ENCODE measurements at regions not wholly inside any gene's neighbourhood (a gene's known extent, or its start where the extent isn't known, plus 50 kb on each side); places are given as distances from the start of the nearest gene placed in this dataset.

DNA sequence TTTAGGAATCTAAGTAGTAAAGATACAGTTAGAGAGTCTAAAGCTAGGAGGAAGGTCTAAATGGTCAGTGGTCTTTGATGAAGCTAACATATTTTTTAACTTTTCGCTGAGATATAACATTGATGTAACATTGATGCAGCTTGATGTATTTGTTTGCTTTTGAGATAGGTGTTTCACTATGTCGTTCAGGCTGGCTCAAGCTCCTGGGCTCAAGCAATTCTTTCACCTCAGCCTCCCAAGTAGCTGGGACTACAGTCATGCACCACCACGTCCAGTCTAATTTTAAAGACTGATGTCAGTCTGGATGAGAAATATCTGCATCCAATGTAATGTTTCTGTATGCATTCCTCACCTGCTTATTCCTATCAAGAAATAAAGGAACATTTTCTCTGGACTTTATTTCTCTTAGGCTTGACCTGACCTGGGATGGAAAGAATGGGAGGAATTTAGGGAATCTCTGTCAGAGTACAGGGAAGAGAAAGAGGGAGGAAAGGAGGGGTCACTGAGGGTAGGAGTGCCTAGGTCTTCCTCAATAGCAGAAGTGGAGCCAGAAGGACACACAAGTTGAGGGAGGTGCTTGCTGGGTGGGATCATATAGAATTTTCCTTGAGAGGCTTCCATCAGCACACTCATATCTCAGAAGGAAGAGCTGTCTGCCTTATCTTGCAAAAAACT lies 101.5 kb upstream of the GPBP1 start:
- no peak for TF ChIP-seq POLR2AphosphoS5 (IDR thresholded peaks at IDR 0.05; ENCODE audit: low read depth, low read length)
- TF ChIP-seq FOXP2 (optimal IDR thresholded peaks at IDR 0.05; ENCODE audit: borderline replicate concordance, extremely low read depth, extremely low read length, insufficient read depth) = no peak
- no peak for TF ChIP-seq TAF1 (IDR thresholded peaks at IDR 0.05; ENCODE audit: borderline replicate concordance, insufficient read depth, low read length)
- no peak for TF ChIP-seq SIN3A (IDR thresholded peaks at IDR 0.05; ENCODE audit: borderline replicate concordance, insufficient read depth, low read length)
- TF ChIP-seq, protein P1, sequence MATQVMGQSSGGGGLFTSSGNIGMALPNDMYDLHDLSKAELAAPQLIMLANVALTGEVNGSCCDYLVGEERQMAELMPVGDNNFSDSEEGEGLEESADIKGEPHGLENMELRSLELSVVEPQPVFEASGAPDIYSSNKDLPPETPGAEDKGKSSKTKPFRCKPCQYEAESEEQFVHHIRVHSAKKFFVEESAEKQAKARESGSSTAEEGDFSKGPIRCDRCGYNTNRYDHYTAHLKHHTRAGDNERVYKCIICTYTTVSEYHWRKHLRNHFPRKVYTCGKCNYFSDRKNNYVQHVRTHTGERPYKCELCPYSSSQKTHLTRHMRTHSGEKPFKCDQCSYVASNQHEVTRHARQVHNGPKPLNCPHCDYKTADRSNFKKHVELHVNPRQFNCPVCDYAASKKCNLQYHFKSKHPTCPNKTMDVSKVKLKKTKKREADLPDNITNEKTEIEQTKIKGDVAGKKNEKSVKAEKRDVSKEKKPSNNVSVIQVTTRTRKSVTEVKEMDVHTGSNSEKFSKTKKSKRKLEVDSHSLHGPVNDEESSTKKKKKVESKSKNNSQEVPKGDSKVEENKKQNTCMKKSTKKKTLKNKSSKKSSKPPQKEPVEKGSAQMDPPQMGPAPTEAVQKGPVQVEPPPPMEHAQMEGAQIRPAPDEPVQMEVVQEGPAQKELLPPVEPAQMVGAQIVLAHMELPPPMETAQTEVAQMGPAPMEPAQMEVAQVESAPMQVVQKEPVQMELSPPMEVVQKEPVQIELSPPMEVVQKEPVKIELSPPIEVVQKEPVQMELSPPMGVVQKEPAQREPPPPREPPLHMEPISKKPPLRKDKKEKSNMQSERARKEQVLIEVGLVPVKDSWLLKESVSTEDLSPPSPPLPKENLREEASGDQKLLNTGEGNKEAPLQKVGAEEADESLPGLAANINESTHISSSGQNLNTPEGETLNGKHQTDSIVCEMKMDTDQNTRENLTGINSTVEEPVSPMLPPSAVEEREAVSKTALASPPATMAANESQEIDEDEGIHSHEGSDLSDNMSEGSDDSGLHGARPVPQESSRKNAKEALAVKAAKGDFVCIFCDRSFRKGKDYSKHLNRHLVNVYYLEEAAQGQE (IDR thresholded peaks at IDR 0.05; ENCODE audit: insufficient read depth in 1 of 2, low read depth in 2 of 2, low read length in 2 of 2) = no peak

DNA sequence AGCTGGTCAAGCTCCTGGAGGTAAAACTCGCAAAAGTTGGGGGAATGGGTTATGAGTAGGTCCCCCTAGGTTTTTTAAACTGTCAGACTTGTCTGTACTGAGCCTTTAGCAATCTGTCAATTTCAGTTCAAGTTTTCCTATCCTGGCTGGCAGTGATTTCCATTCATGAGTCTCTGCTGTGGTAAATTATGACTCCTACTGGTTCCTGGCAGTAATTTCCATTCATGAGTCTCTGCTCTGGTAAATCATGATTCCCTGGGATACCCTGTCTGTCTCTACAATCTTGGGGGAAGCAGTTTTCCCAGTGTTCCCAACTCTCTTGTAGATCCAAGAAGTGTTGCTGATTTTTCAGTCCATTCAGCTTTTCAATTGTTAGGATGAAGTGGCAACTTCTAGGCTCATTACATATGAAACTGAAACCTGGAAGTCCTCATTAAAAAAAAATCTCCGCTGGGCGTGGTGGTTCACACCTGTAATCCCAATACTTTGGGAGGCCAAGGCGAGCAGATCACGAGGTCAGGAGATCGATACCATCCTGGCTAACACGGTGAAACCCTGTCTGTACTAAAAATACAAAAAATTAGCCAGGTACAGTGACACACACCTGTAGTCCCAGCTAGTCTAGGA lies 91.3 kb upstream of the GPBP1 start:
- no peak for TF ChIP-seq POLR2AphosphoS5 (IDR thresholded peaks at IDR 0.05; ENCODE audit: low read depth, low read length)
- TF ChIP-seq, protein P1 (IDR thresholded peaks at IDR 0.05; ENCODE audit: insufficient read depth in 1 of 2, low read depth in 2 of 2, low read length in 2 of 2) = no peak
- no peak for TF ChIP-seq SIN3A (IDR thresholded peaks at IDR 0.05; ENCODE audit: borderline replicate concordance, insufficient read depth, low read length)
- TF ChIP-seq TAF1 (IDR thresholded peaks at IDR 0.05; ENCODE audit: borderline replicate concordance, insufficient read depth, low read length) = no peak
- TF ChIP-seq FOXP2 (optimal IDR thresholded peaks at IDR 0.05; ENCODE audit: borderline replicate concordance, extremely low read depth, extremely low read length, insufficient read depth) = no peak

DNA sequence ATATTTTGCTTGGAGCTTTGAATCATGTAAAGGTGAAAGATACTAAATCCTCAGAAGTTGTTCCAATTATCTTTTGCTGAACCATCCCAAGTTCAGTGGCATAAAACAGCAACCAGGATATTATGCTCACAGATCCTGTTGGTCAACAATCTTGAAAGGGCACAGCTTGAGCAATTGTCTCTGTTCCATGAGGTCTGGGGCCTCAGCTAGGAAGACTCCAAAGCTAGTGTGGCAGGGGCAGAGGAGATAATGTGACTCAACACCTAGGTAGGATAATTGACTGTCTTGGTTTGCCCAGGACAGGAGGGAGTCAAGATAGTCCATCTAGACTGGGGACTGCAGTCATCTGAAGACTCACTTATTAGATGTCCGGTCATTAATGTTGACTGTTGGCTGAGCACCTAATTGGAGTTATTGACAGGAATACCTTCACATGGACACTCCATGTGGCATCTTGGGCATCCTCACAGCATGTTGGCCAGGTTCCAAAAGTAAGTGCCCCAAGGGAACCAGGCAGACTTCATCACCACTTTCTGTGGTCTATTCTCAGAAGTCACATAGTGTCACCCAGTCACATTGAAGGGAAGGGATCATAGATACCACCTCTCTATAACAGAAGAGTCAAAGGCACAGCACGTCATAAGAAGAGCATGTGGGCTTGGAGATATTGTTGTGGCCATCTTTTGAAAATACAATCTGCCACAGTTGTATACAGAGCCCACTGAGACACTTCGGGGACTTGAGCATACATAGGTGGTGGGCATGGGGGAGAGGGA lies 88.4 kb upstream of the GPBP1 start:
- no peak for TF ChIP-seq POLR2AphosphoS5 (IDR thresholded peaks at IDR 0.05; ENCODE audit: low read depth, low read length)

DNA sequence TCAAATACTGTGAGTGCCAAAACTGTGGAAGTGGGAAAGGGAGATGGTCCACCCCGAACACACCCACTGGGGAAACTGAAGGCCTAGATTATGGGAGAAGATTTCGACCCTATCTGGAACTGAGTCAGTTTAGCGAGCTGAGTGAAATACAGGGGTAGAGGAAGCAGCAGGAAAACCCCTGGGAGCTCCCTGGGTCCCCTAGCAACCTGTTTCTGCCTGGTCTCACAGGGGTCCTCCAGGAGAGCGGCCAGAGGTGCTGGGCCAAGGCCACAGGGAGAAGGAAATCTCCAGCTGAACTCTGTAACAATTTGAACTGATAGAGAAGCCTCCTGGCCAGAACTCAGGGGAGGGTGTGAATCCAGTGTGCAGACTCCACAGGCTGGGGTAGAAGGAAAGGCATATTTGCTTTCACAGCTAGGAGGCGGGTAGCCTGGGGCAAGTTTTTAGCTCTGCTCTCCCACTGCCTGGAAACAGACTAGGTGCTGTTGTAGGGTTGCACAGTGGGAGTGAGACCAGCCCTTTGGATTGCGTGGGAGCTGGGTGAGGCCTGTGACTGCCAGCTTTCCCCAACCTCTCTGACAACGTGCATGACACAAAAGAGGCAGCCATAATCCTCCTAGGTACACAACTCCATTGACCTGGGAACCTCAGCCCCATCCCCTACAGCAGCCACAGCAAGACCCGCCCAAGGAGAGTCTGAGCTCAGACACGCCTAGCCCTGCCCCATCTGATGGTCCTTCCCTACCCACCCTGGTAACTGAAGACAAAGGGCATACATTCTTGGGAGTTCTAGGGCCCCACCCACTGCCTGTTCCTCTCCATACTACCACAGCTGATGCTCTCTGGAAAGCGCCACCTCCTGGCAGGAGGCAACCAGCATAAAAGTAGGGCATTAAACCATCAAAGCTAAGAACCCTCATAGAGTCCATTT lies 78.8 kb upstream of the GPBP1 start:
- TF ChIP-seq POLR2AphosphoS5 (IDR thresholded peaks at IDR 0.05; ENCODE audit: low read depth, low read length) (no peak), SIN3A (IDR thresholded peaks at IDR 0.05; ENCODE audit: borderline replicate concordance, insufficient read depth, low read length) (no peak), TAF1 (IDR thresholded peaks at IDR 0.05; ENCODE audit: borderline replicate concordance, insufficient read depth, low read length) (no peak), FOXP2 (optimal IDR thresholded peaks at IDR 0.05; ENCODE audit: borderline replicate concordance, extremely low read depth, extremely low read length, insufficient read depth) (no peak)
- TF ChIP-seq, protein P1 (IDR thresholded peaks at IDR 0.05; ENCODE audit: insufficient read depth in 1 of 2, low read depth in 2 of 2, low read length in 2 of 2) = no peak

DNA sequence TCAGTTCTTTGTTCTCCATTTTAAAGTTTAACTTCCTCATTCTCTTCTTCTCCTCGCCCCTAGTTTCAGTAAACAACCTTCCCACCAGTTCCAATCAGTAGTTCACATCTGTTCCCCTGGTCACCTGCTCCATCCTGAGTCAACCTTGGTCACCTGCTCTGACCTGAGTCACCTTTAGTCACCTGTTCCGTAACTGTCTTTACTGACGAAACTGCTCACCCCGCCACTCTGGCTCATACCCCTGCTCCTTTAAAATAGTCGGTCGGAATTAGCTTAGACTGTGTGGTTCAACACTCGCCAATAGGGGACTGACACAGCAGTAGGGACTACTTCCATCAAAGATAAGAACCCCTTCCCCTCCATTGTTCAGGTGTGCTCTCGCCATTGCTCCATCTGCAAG lies 76.3 kb upstream of the GPBP1 start:
- TF ChIP-seq TAF1 (IDR thresholded peaks at IDR 0.05; ENCODE audit: borderline replicate concordance, insufficient read depth, low read length) (no peak), SIN3A (IDR thresholded peaks at IDR 0.05; ENCODE audit: borderline replicate concordance, insufficient read depth, low read length) (no peak), FOXP2 (optimal IDR thresholded peaks at IDR 0.05; ENCODE audit: borderline replicate concordance, extremely low read depth, extremely low read length, insufficient read depth) (no peak)
- TF ChIP-seq, protein P1 (IDR thresholded peaks at IDR 0.05; ENCODE audit: insufficient read depth in 1 of 2, low read depth in 2 of 2, low read length in 2 of 2) = no peak

All from PFSK-1 (cell line).